Testis (tissue), 2 donors: ENCODE measurements at regions not wholly inside any gene's neighbourhood (a gene's known extent, or its start where the extent isn't known, plus 50 kb on each side); places are given as distances from the start of the nearest gene placed in this dataset.

Experiments
- DNase-seq: peaks from one replicate; pipeline ENCODE4 v3.0.0-alpha.2; 2019
- H3K27ac ChIP-seq, 2 donors: fragments of 200-600 bp; sonication (generic); one replicate each; pipeline ENCODE4 v1.5.1; 2019
- H3K27me3 ChIP-seq: fragments of 200-600 bp; sonication (generic); one replicate; pipeline ENCODE4 v1.5.1; 2019
- H3K36me3 ChIP-seq: fragments of 200-600 bp; sonication (generic); one replicate; pipeline ENCODE4 v1.5.1; 2017; ENCODE audit warnings: low read depth; ENCODE audit errors: missing control alignments
- H3K4me1 ChIP-seq: fragments of 200-600 bp; sonication (generic); one replicate; pipeline ENCODE4 v1.5.1; 2019
- H3K4me3 ChIP-seq, 2 donors: fragments of 200-600 bp; sonication (generic); one replicate each; pipeline ENCODE4 v1.5.1; 2017 to 2019
- H3K9me3 ChIP-seq: fragments of 200-600 bp; sonication (generic); one replicate; pipeline ENCODE4 v1.5.1; 2017
- CTCF ChIP-seq, 3 experiments: fragments of 450-650 bp in 2 of 3; fragments of 200-600 bp in 1 of 3; sonication (generic) in 1 of 3; IDR thresholded peaks; one replicate each; pipeline ENCODE4 v1.5.1; 2016 to 2019; ENCODE audit warnings: antibody characterized with exemption in 3 of 3, mild to moderate bottlenecking in 2 of 3, moderate library complexity in 1 of 3
- POLR2A ChIP-seq: fragments of 450-650 bp; IDR thresholded peaks from one replicate; pipeline ENCODE4 v1.6.1; 2017; ENCODE audit warnings: antibody characterized with exemption, mild to moderate bottlenecking, moderate library complexity
- WGBS, 2 donors: methylation state at CpG; one replicate each; pipeline ENCODE4 v1.1.5; 2018; 5-methylcytosine and 5-hydroxymethylcytosine counted together
- intact Hi-C: fragments of 100-400 bp; cut with DNase I; formaldehyde crosslinking; loops from one replicate; pipeline ENCODE4 v1.15.1; 2023; ENCODE audit warnings: low total_unique reads

DNA sequence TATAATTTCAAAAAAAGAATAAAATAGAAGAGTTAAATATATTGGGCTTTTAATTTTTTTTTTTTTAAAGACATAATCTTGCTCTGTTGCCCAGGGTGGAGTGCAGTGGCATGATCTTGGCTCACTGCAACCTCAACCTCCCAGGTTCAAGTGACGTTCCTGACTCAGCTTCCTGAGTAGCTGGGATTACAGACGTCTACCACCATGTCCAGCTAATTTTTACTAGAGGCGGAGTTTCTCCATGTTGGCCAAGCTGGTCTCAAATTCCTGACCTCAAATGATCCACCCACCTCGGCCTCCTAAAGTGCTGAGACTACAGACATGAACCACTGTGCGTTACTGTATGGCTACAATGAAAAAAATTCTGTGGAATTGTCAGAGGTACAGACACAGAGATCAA, 98.1 kb upstream of the RGPD4 start:
- Histone ChIP-seq H3K27me3 (no peaks in the 10 kb centered on the region), H3K4me1 (no peaks in the 10 kb centered on the region), H3K9me3 (no peaks in the 10 kb centered on the region), H3K36me3 (no peaks in the 10 kb centered on the region), H3K4me3 (no peak overlapping the region), H3K27ac (no peak overlapping the region)
- WGBS, 2 donors, result 68 to 85% methylated on average over 5 of the region's 5 CpGs
- intact Hi-C loops, result no loop called here
- DNase-seq, result no peak
- TF ChIP-seq POLR2A (no peak), CTCF (IDR thresholded peaks at IDR 0.05) (no peak)

- WGBS, 2 donors, result 77 to 85% methylated on average over 3 of the region's 3 CpGs
- Histone ChIP-seq H3K4me3 (no peak overlapping the region), H3K36me3 (no peaks in the 10 kb centered on the region), H3K4me1 (no peaks in the 10 kb centered on the region), H3K27ac (no peak overlapping the region), H3K27me3 (no peaks in the 10 kb centered on the region), H3K9me3 (no peaks in the 10 kb centered on the region)
- TF ChIP-seq POLR2A (no peak), CTCF (IDR thresholded peaks at IDR 0.05) (no peak)
- DNase-seq, result no peak
- intact Hi-C loops, result no loop called here
Observed at GRCh38 chr2:107729440-107729839, 97.3 kb upstream of the RGPD4 start.

DNA sequence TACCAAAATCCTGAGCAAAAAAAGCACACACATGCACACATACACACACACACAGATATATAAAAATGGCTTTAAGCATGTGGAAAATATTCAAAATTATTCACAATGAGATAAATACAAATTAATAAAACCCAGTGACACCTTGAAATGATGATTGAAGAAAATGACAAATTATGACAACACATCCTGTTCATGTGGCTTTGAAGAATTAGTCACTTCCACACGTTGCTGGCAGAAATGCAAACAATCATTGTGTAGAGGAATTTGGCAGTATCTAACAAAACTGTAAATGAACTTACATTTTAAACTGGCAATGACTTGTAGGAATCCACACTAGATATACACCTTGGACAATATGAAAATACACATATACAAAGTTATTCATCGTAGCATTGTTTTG, 95.8 kb upstream of the RGPD4 start:
- Histone ChIP-seq H3K4me1 (no peaks in the 10 kb centered on the region), H3K27me3 (no peaks in the 10 kb centered on the region), H3K36me3 (no peaks in the 10 kb centered on the region), H3K9me3 (no peaks in the 10 kb centered on the region), H3K27ac (no peak overlapping the region), H3K4me3 (no peak overlapping the region)
- intact Hi-C loops, result no loop called here
- no peak for TF ChIP-seq POLR2A
- no peak for TF ChIP-seq CTCF (IDR thresholded peaks at IDR 0.05)
- 62 to 69% methylated on average over 2 of the region's 2 CpGs for WGBS, 2 donors
- no peak for DNase-seq

DNA sequence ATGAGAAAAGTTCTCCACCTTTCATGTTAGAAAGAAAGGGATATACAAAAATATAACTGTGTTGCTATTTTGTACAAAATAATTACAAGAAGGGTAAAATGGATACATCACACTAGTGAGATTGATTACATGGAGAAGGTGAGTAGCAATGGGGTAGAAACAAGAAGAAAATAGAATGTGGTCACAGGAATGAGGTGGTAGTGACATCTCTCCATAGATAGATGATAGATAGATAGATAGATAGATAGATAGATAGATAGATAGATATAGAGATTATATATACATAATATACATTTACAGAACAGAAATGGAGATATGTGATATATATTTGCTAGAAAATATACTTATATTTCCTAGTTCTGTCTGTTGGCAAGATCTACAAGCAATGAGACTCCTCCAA, 95.3 kb upstream of the RGPD4 start:
- intact Hi-C loops, result no loop called here
- H3K4me3 ChIP-seq, result no peak overlapping the region
- H3K4me1 ChIP-seq, result no peaks in the 10 kb centered on the region
- no peak overlapping the region for H3K27ac ChIP-seq
- H3K36me3 ChIP-seq, result no peaks in the 10 kb centered on the region
- H3K27me3 ChIP-seq, result no peaks in the 10 kb centered on the region
- H3K9me3 ChIP-seq, result no peaks in the 10 kb centered on the region
- no peak for DNase-seq
- no peak for TF ChIP-seq POLR2A
- TF ChIP-seq CTCF (IDR thresholded peaks at IDR 0.05), result no peak

DNA sequence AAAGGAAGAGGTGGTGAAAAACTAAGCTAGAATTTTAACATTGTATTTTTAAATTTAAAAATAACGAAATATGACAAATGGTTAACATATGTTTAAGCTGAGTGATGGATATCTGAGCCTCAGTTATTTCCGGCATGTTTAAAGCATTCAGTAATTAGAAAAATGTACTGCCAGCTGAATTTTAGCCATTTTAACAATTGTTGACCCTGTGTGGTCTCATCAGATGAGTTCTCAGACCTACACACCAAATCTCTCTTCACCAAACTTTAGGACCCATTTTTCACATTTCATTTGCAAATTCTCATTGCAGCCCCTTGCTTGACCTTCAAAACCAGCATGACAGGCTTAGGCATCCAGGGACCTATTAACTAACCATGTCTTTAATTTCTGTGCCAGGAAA, 91.5 kb upstream of the RGPD4 start:
- H3K9me3 ChIP-seq, result no peaks in the 10 kb centered on the region
- no peak overlapping the region for H3K27ac ChIP-seq
- no peak overlapping the region for H3K4me3 ChIP-seq
- intact Hi-C loops, result no loop called here
- WGBS, 2 donors, result 66 to 73% methylated on average over 2 of the region's 2 CpGs
- no peaks in the 10 kb centered on the region for H3K36me3 ChIP-seq
- H3K4me1 ChIP-seq, result no peaks in the 10 kb centered on the region
- TF ChIP-seq CTCF (IDR thresholded peaks at IDR 0.05) (no peak), POLR2A (no peak)
- H3K27me3 ChIP-seq, result no peaks in the 10 kb centered on the region
- DNase-seq, result no peak
